ENCODE measurements at regions not wholly inside any gene's neighbourhood (a gene's known extent, or its start where the extent isn't known, plus 50 kb on each side); places are given as distances from the start of the nearest gene placed in this dataset.
"Not testable (repeated sequence)": the region's sequence is repeated elsewhere in the genome, so short reads cannot be mapped to it uniquely, and the experiment has no call there.

GRCh38 chr16:32870628-32871027 is 194.7 kb upstream of the TP53TG3 start:
- H3K27ac ChIP-seq (ENCODE audit: low read depth, low read length); H3K9ac ChIP-seq (ENCODE audit: low read length); H3K9me3 ChIP-seq (ENCODE audit: control insufficient read depth in 1 of 2, insufficient read depth in 1 of 2, low read depth in 1 of 2, low read length in 2 of 2); intact Hi-C loops (cut with micrococcal nuclease); POLR2A ChIA-PET; H3K4me1 ChIP-seq (ENCODE audit: control insufficient read depth in 1 of 2, insufficient read depth in 2 of 2, low read length in 2 of 2); H3K79me2 ChIP-seq (ENCODE audit: insufficient read depth, low read length); BruUV-seq (replicated peaks); H3K36me3 ChIP-seq (ENCODE audit: control insufficient read depth in 1 of 2, insufficient read depth in 2 of 2, low read length in 2 of 2); H4K20me1 ChIP-seq (ENCODE audit: insufficient read depth); DNase-seq (ENCODE audit: low read depth, low spot score); RAD21 ChIA-PET (ENCODE audit: low non-redundant PET in 1 of 2, low total read pairs in 2 of 2, uncharacterized antibody in 2 of 2, unreplicated experiment in 2 of 2); H2AFZ ChIP-seq (ENCODE audit: low read depth, low read length, poor library complexity, severe bottlenecking); H3K9me2 ChIP-seq (ENCODE audit: insufficient read depth); H3K27me3 ChIP-seq (ENCODE audit: insufficient read depth, low read length); CTCF ChIA-PET; H3K4me2 ChIP-seq (ENCODE audit: low read length); ATAC-seq; H3K4me3 ChIP-seq (replicated peaks in 1 of 2; ENCODE audit: low read depth in 1 of 2, low read length in 2 of 2): not testable (repeated sequence)

- H3K4me1 ChIP-seq (ENCODE audit: control insufficient read depth in 1 of 2, insufficient read depth in 2 of 2, low read length in 2 of 2); POLR2A ChIA-PET; H3K9me2 ChIP-seq (ENCODE audit: insufficient read depth); H3K79me2 ChIP-seq (ENCODE audit: insufficient read depth, low read length); H3K9me3 ChIP-seq (ENCODE audit: control insufficient read depth in 1 of 2, insufficient read depth in 1 of 2, low read depth in 1 of 2, low read length in 2 of 2); intact Hi-C loops (cut with micrococcal nuclease); BruUV-seq (replicated peaks); H4K20me1 ChIP-seq (ENCODE audit: insufficient read depth); H3K9ac ChIP-seq (ENCODE audit: low read length); H3K4me3 ChIP-seq (replicated peaks in 1 of 2; ENCODE audit: low read depth in 1 of 2, low read length in 2 of 2); H3K27me3 ChIP-seq (ENCODE audit: insufficient read depth, low read length); H3K27ac ChIP-seq (ENCODE audit: low read depth, low read length); ATAC-seq; CTCF ChIA-PET; H3K4me2 ChIP-seq (ENCODE audit: low read length); H2AFZ ChIP-seq (ENCODE audit: low read depth, low read length, poor library complexity, severe bottlenecking); DNase-seq (ENCODE audit: low read depth, low spot score); RAD21 ChIA-PET (ENCODE audit: low non-redundant PET in 1 of 2, low total read pairs in 2 of 2, uncharacterized antibody in 2 of 2, unreplicated experiment in 2 of 2); H3K36me3 ChIP-seq (ENCODE audit: control insufficient read depth in 1 of 2, insufficient read depth in 2 of 2, low read length in 2 of 2): not testable (repeated sequence)
These were observed 192.4 kb upstream of the TP53TG3 start for GRCh38 chr16:32868334-32868733.

GRCh38 chr16:32865284-32865683 is 189.3 kb upstream of the TP53TG3 start:
- intact Hi-C loops (cut with micrococcal nuclease); H3K9ac ChIP-seq (ENCODE audit: low read length); H3K27ac ChIP-seq (ENCODE audit: low read depth, low read length); CTCF ChIA-PET; DNase-seq (ENCODE audit: low read depth, low spot score); H3K4me3 ChIP-seq (replicated peaks in 1 of 2; ENCODE audit: low read depth in 1 of 2, low read length in 2 of 2); RAD21 ChIA-PET (ENCODE audit: low non-redundant PET in 1 of 2, low total read pairs in 2 of 2, uncharacterized antibody in 2 of 2, unreplicated experiment in 2 of 2); POLR2A ChIA-PET; BruUV-seq (replicated peaks); ATAC-seq; H3K4me2 ChIP-seq (ENCODE audit: low read length); H2AFZ ChIP-seq (ENCODE audit: low read depth, low read length, poor library complexity, severe bottlenecking); H3K79me2 ChIP-seq (ENCODE audit: insufficient read depth, low read length); H3K4me1 ChIP-seq (ENCODE audit: control insufficient read depth in 1 of 2, insufficient read depth in 2 of 2, low read length in 2 of 2); H4K20me1 ChIP-seq (ENCODE audit: insufficient read depth); H3K36me3 ChIP-seq (ENCODE audit: control insufficient read depth in 1 of 2, insufficient read depth in 2 of 2, low read length in 2 of 2); H3K9me2 ChIP-seq (ENCODE audit: insufficient read depth); H3K27me3 ChIP-seq (ENCODE audit: insufficient read depth, low read length); H3K9me3 ChIP-seq (ENCODE audit: control insufficient read depth in 1 of 2, insufficient read depth in 1 of 2, low read depth in 1 of 2, low read length in 2 of 2): not testable (repeated sequence)

GRCh38 chr16:32861476-32862201 is 185.7 kb upstream of the TP53TG3 start:
- H3K27me3 ChIP-seq (ENCODE audit: insufficient read depth, low read length); H3K4me2 ChIP-seq (ENCODE audit: low read length); BruUV-seq (replicated peaks); H3K9ac ChIP-seq (ENCODE audit: low read length); H3K27ac ChIP-seq (ENCODE audit: low read depth, low read length); H3K4me1 ChIP-seq (ENCODE audit: control insufficient read depth in 1 of 2, insufficient read depth in 2 of 2, low read length in 2 of 2); CTCF ChIA-PET; POLR2A ChIA-PET; H3K4me3 ChIP-seq (replicated peaks in 1 of 2; ENCODE audit: low read depth in 1 of 2, low read length in 2 of 2); DNase-seq (ENCODE audit: low read depth, low spot score); intact Hi-C loops (cut with micrococcal nuclease); H3K36me3 ChIP-seq (ENCODE audit: control insufficient read depth in 1 of 2, insufficient read depth in 2 of 2, low read length in 2 of 2); H4K20me1 ChIP-seq (ENCODE audit: insufficient read depth); RAD21 ChIA-PET (ENCODE audit: low non-redundant PET in 1 of 2, low total read pairs in 2 of 2, uncharacterized antibody in 2 of 2, unreplicated experiment in 2 of 2); H3K9me3 ChIP-seq (ENCODE audit: control insufficient read depth in 1 of 2, insufficient read depth in 1 of 2, low read depth in 1 of 2, low read length in 2 of 2); H3K9me2 ChIP-seq (ENCODE audit: insufficient read depth); ATAC-seq; H2AFZ ChIP-seq (ENCODE audit: low read depth, low read length, poor library complexity, severe bottlenecking); H3K79me2 ChIP-seq (ENCODE audit: insufficient read depth, low read length): not testable (repeated sequence)

Measured in HCT116 (cell line).